SK-MEL-5 (cell line): ENCODE measurements at regions not wholly inside any gene's neighbourhood (a gene's known extent, or its start where the extent isn't known, plus 50 kb on each side); places are given as distances from the start of the nearest gene placed in this dataset.

Experiments
- DNase-seq: peaks from one replicate; pipeline ENCODE4 v3.0.0-alpha.2; 2016; ENCODE audit warnings: low read depth, low spot score
- in situ Hi-C: cut with HindIII; loops from 2 replicates; pipeline ENCODE4 v1.10.0; 2016; ENCODE audit warnings: low sequenced_read_pairs, high pct_unique_total_duplicates, low pct_unique_long_range_greater_than_20kb

DNA sequence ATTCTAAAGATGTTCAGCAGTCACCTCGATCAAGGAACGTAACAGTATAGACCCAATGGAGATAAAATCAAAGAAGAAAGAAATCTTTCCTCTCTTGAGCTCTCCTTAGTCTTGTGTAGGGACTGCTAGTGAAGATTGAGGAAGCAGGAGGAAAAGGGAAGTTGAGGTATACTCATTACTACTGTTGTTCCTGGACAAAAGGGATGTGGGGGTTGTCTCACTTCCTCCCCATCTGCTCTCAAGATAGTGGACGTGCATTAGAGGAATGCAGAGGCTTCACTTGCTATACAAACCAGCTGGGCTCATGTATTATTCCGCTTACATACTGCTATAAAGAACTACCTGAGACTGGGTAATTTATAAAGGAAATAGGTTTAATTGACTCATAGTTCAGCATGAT lies 208.9 kb upstream of the ARHGEF9 start:
- DNase-seq: no peak
- in situ Hi-C loops: no loop called here

DNA sequence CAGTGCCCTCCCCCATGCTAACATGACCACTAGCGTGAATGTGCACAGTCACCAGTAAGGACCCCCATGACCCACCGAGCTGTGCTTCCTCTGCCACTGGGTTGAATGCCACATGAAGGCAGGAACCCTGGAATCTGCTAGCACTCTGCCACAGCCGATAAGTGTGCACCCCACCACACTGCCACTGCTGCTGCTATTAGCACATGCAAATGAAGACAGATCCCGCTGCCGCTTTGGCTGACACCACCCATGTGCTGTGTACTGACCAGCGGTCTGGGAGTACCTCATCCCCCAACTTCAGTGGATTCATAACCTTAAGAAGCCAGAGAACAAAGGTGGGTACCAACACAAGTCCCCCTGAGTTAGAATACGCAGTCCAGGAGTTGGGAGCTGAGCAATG lies 200.9 kb upstream of the ARHGEF9 start:
- DNase-seq: no peak
- in situ Hi-C loops: no loop called here

DNA sequence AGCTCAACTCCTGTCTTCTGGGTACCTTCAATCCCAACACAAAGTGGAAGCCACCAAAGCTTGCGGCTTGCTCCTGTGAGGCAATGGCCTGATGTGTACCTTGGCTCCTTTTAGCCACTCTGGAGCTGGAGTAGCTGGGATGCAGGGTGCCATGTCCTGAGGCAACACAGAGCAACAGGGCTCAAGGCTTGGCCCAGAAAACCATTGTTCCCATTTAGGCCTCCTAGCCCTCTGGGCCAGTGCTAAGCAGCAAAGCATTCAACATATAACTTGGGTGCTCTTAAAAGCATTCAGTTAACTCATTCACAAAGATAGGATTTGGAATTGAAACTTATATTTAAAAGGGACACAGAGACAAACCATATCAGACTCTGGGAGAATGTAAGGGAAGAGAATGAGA lies 194.5 kb upstream of the ARHGEF9 start:
- DNase-seq: no peak
- in situ Hi-C loops: no loop called here

DNA sequence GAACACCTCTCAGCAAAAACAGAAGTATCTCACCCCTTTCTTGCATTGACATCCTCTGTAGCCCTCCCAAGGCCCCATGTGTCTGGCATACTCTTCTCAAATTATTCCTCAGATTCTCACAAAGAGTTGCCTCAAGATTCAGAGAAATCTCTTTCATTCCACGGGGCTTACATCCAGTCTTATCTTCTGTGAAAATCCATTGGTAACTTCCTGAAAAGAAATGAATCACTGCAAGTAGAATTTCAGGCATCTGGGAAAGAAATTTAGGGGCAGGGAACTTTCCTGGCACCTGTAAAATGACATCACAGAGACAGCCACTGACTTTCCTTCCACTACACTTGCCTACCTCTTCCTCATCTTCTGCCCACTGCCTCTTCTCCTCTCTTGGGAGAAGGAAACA lies 182.5 kb upstream of the ARHGEF9 start:
- in situ Hi-C loops: no loop called here
- no peak for DNase-seq

DNA sequence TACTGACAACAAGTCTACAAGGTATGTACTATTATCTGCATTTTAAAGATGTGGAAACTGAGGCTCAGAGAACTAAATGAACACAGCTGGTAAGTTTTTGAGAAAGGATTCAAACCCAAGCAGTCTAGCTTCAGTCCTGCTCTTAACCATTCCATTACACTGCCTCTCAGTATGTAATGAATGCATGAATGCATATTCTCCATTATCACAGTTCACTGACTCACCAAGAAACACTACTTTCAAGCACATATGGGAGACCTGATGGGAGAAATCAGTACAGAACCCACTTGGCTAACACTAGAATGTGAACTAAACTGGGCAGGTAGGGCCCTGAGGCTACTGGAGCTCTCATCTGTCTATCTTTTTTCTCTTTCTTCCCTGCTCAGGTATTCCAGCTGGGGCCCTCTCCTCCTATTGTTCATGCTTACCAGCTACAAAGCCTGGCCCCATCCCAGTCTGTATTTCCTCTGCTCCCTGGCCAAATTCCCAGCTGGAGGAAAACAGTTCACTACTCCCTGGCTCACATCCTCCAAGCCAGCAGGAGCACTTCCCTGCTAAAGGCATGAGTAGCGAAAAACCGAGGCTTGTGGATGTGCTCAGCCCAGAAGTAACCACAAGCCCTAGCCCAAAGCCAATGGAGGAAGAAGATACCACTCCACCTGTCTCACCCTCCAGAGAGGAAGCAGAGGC lies 178.2 kb upstream of the ARHGEF9 start:
- no peak for DNase-seq
- in situ Hi-C loops: no loop called here

DNA sequence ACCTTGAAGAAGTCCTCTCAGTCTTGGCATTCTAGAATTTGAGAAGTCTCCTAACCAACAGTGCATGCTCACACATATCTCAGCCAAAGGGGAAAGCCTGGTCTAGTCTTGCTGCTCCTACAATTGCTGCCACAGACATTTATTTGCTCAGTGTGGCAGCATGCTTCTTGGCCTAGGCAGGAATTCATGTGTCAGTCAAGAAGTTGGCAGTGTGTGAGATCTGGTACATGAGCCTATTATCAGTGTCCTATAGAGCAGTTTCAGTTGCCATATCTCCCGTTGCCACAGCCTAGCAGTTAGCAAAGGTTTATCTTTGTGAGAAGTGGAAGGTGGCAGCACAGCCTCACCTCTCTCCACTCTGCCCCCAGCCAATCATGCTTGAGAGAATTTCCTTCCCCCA lies 176.9 kb upstream of the ARHGEF9 start:
- DNase-seq: no peak
- in situ Hi-C loops: no loop called here

DNA sequence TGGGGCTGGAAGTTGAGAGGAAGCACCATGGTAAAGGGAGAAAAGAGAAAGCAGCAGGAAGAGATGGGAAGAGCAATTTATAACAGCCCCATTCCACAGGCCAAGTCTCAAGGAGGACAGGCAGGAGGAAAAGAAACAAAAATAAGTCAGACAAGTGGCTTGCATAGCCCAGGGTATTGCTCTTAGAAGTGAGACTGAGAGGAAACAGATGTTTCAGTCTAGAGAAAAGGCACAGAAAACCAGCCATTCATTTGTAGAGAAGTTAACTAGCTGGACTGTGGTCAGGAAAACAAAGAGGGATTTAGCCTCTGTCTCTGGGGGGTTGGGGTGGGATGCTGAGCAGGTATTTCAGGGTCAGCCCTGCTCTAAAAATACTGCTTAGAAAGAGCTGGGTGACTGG lies 175.0 kb upstream of the ARHGEF9 start:
- in situ Hi-C loops: no loop called here
- DNase-seq: no peak

DNA sequence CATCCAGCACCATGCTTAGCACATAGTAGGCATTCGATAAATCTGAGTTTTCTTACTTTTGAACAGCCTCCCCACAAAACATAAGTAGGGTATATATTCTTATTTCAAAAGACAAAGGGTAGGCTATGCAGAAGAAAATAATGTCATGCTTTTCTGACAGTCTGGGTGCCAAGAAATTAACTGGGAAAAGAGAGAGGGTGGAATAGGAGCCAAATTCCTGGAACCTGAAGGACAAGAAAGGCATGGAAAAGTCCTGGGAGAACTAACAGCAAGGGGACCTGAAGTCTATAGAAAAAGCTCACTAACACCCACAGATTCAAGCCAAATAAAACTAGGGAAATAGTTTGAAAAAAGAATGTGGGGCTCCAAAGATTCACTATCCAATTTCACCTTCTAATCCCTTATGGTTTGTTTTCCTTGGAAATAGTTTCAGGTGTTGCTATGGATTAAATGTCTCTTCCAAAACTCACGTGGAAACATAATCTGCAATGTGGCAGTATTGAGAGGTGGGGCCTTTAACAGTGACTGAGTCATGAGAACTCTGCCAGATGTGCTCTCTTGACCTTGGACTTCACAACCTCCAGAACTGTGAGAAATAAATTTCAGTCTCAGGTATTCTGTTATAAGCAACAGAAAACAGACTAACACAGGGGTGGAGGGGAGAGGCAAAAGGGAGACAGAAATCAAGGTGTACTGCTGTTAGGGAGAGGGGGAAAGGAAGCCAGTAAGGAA lies 173.3 kb upstream of the ARHGEF9 start:
- no peak for DNase-seq
- in situ Hi-C loops: no loop called here

DNA sequence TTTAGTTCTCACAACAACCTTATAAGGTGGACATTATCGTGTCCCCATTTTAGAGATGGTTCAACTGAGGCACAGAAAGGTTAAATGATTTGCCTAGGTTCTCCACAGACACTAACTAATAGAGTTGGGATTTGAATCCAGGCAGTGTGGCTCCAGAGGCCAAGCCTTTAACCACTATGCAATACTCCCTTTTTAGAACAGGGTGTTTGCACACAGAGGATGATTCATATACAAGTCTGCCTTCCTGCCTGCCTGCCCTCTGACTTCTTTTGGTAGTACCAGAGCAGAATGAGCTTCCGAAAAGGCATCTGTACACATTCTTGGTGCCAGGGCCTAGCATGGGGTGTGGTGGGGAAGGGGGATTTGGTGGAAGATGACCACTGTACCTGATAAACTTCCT lies 150.8 kb upstream of the ARHGEF9 start:
- DNase-seq: no peak
- in situ Hi-C loops: no loop called here

DNA sequence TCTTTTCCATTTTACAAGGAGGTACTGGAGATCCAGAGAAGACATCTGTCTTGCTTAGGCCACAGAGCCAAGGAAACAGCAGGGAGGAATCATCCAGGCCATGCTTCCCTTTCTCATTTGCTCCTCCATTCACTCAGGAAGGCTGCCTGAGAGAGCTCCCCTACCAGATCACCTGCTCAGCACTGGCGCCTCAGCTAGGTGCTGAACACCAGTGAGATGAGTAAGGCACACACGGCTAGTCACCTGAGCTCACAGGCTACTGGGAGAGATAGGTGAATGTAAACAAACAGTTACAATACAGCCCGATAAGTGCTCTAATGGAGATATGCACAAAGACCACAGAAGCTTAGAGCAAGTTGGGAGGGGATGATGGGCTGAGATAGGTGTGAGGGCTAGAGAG lies 149.8 kb upstream of the ARHGEF9 start:
- in situ Hi-C loops: no loop called here

DNA sequence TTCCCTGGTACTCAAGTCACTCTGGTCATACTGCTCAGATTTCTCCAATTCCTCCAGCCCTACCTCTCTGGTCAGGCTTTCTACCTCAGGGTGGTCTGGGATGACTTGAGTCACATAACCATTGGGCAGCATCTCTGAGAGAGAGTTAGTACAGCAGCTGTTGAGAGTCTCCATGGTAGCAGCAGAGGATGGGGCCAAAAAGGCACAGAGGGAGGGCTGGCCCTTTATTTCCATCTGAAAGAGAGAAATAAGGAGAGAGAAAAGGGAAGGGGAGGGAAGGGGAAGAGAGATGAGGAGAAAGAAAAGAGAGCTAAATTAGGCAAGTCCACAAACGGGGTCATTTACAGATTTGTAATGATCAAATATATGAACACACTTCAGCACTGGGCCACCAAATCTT lies 149.1 kb upstream of the ARHGEF9 start:
- DNase-seq: no peak
- in situ Hi-C loops: no loop called here

More for the DNA sequence above, 149.8 kb upstream of the ARHGEF9 start:
- DNase-seq: no peak

DNA sequence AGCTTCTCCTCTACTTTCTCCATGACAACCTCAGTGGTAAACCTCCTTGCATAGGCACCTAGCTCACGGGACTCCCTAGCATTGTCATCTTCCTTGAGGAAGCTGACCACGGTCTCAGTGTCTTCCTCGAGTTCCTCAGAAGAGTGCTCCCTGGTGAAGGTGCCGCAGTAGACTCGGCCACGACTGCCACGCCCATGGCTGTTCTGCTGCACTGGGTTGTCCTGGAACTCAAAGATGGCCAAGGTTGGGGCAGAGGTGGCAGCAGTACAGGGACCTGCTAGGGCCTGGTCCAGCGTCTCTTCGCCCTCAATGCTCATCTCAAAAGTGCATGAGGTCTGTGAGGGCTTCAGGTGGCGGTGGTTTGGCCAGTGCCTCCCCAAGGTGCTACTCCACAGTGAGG lies 147.9 kb upstream of the ARHGEF9 start:
- in situ Hi-C loops: no loop called here
- DNase-seq: no peak

DNA sequence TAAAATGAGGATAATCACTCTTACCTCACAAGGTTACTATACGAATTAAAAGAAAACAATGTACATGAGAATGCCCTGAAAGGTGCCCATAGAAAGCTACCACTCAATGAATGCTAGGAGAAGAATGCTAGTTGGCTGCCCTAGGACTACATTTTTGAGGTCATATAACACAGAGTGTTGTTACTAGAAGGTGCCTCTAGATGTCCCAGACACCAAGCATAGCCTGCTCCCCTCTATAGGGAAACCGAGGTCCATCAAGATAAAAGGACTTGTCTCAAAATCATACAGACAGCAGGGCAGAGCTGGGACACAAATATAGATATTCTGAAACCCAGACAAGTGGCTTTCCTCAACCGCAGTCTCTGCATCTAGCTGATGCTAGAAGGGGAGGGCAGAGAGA lies 147.0 kb upstream of the ARHGEF9 start:
- in situ Hi-C loops: no loop called here
- peak; percentile 8 for DNase-seq

DNA sequence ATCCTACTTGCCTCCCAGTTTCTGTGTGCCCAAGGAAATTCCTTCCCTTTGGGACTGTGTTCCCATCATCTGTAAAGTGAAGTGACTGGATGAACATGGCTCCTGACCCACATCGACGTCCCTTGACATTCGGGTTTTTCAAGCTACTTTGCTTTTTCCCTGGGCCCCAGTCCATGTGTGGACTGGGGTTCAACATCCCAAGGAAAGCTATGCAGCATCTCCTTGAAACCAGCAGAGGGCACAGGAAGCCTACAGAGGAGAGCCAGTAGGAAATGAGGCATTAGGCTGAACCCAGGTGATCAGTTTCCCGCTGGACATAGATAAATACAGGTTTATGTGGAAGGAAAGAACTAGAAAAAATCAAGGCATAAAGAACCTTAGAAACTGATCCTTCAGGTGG lies 145.1 kb upstream of the ARHGEF9 start:
- in situ Hi-C loops: no loop called here
- peak; percentile 28 for DNase-seq

DNA sequence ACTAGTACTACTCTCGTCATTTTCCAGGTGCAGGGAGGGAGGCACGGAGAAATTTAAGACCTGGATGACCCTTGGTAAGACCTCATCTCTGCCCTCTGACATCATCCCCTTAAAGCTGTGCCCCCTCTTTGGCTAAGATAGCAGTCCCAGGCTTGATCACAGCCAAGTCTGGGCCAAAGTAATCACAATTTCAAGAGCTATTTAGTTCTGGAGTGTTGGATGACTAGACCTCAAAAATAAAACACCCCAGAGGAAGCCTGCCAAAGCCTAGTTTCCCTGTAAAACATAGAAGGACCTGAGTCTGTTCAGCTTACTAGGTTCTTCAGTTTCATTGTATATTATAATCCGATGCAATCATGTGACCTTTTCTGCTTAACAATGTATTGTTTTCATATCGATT lies 144.6 kb upstream of the ARHGEF9 start:
- no peak for DNase-seq
- in situ Hi-C loops: no loop called here

DNA sequence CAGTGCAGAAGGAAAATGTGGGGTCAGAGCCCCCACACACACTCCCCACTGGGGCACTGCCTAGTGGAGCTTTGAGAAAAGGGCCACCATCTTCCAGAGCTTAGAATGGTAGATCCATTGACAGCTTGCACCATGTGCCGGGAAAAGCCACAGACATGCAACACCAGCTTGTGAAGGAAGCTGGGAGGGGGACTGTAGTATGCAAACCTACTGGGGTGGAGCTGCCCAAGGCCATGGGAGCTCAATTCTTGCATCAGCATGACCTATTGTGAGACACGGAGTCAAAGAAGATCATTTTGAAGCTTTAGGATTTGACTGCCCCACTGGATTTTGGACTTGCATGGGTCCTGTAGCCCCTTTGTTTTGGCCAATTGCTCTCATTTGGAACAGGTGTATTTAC lies 142.8 kb upstream of the ARHGEF9 start:
- DNase-seq: no peak
- in situ Hi-C loops: no loop called here

DNA sequence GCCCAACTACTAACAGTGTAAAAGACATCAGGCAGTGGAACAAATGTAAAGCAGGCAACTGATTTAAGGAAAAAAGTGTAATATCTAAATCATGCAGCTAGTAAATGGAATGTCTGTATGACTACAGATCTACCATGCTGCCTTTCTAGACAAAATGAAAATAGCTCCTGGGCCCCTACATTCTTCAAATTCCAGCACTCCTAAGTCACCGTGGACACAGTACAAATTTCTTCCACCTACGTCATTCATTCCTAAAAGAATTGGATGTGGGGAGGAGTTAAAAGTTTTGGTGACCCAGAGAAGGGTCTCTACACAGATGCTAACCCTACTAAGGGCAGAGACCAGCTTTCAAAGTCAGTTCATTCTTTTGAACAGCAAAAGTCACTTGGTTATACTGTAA lies 137.2 kb upstream of the ARHGEF9 start:
- in situ Hi-C loops: no loop called here
- DNase-seq: no peak

DNA sequence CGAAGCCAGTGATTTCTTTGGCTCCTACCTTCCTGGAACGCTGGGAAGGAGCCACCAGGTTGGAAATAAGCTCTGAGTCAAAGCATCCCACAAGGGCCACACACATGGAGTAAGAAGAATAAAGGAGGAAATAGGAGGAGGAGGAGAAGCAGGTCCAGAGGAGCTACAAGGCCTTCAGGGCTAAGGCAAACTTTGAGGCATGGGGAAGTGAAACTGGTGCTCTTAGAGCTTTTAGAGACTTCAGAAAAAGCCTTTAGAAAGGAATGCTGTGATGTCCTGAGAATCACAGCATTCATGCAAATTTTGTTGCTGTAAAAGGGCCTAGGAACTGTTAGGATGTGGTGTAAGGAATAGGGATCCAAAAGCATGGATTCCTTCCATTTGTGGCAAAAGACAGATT lies 135.9 kb upstream of the ARHGEF9 start:
- in situ Hi-C loops: no loop called here
- no peak for DNase-seq

DNA sequence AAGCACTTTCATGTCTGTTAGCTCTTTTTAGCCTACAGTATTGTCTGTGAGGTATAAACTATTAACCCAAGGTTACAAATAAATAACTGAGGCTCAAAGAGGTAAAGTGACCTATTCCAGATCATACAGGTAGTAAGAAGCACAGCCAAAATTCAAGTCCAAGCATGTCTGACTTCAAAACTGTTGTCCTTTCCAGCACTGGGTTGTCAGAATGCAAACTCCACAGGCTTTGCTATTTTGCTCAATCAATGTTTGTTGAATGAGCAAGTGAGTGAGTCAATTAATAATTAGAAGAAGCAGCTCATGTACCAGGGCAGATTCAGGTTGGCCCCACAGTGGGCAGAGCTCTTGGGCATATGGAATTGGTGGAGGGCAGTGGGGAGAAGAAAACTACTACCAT lies 134.1 kb upstream of the ARHGEF9 start:
- DNase-seq: no peak
- in situ Hi-C loops: no loop called here
